ENCODE measurements at regions not wholly inside any gene's neighbourhood (a gene's known extent, or its start where the extent isn't known, plus 50 kb on each side); places are given as distances from the start of the nearest gene placed in this dataset.

DNA sequence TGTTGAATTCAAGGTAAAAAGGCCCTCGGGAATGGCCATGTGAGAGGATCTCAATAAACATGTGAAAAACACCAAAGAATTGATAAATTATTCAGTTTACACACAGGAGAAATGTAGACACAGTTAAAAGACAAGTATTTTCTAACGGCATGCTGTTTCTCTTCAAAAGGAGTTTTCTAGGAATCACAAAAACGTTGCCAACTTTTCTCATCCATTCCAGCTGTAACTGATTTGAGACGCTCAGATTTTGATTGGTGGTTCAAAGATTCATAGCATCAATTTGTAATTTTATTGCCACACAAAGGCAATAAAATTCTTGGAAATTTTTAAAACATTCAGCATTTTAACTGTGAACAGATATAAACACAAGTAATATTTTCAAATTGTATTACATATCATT lies 384.9 kb upstream of the PFKP start:
- no peaks in the 10 kb centered on the region for H3K9me3 ChIP-seq (ENCODE audit: control insufficient read depth, insufficient read depth, low read depth, low read length)
- no peak overlapping the region for H3K4me3 ChIP-seq (ENCODE audit: low read depth, low read length)
- no peak overlapping the region for H3K27ac ChIP-seq (ENCODE audit: extremely low read depth, low read depth, low read length)
- H3K4me1 ChIP-seq (ENCODE audit: control insufficient read depth, insufficient read depth, low read length), result no peaks in the 10 kb centered on the region
- H3K36me3 ChIP-seq (ENCODE audit: control insufficient read depth in 2 of 2, insufficient read depth in 1 of 2, low read length in 2 of 2), result no peaks in the 10 kb centered on the region
- ChIA-PET POLR2A (no interaction called here), CTCF (no interaction called here)
- TF ChIP-seq KLF7 (tag by site-specific recombination; IDR thresholded peaks at IDR 0.05; ENCODE audit: borderline replicate concordance), result no peak
- TF ChIP-seq, protein P1, sequence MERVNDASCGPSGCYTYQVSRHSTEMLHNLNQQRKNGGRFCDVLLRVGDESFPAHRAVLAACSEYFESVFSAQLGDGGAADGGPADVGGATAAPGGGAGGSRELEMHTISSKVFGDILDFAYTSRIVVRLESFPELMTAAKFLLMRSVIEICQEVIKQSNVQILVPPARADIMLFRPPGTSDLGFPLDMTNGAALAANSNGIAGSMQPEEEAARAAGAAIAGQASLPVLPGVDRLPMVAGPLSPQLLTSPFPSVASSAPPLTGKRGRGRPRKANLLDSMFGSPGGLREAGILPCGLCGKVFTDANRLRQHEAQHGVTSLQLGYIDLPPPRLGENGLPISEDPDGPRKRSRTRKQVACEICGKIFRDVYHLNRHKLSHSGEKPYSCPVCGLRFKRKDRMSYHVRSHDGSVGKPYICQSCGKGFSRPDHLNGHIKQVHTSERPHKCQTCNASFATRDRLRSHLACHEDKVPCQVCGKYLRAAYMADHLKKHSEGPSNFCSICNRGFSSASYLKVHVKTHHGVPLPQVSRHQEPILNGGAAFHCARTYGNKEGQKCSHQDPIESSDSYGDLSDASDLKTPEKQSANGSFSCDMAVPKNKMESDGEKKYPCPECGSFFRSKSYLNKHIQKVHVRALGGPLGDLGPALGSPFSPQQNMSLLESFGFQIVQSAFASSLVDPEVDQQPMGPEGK (tag by site-specific recombination; IDR thresholded peaks at IDR 0.05), result no peak
- no peak for TF ChIP-seq ZNF585B (tag by site-specific recombination; IDR thresholded peaks at IDR 0.05)
- TF ChIP-seq ZNF311 (tag by site-specific recombination; IDR thresholded peaks at IDR 0.05; ENCODE audit: borderline replicate concordance), result no peak
- TF ChIP-seq, protein P2, sequence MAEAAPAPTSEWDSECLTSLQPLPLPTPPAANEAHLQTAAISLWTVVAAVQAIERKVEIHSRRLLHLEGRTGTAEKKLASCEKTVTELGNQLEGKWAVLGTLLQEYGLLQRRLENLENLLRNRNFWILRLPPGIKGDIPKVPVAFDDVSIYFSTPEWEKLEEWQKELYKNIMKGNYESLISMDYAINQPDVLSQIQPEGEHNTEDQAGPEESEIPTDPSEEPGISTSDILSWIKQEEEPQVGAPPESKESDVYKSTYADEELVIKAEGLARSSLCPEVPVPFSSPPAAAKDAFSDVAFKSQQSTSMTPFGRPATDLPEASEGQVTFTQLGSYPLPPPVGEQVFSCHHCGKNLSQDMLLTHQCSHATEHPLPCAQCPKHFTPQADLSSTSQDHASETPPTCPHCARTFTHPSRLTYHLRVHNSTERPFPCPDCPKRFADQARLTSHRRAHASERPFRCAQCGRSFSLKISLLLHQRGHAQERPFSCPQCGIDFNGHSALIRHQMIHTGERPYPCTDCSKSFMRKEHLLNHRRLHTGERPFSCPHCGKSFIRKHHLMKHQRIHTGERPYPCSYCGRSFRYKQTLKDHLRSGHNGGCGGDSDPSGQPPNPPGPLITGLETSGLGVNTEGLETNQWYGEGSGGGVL (tag by site-specific recombination; IDR thresholded peaks at IDR 0.05), result no peak
- TF ChIP-seq HOXA7 (CRISPR knock-in tag; IDR thresholded peaks at IDR 0.05; ENCODE audit: borderline replicate concordance), result no peak
- TF ChIP-seq ZNF394 (tag by site-specific recombination; IDR thresholded peaks at IDR 0.05; ENCODE audit: borderline replicate concordance), result no peak
- no peak for TF ChIP-seq ZNF654 (tag by site-specific recombination; IDR thresholded peaks at IDR 0.05; ENCODE audit: low read depth)
- TF ChIP-seq ZSCAN16 (tag by site-specific recombination; IDR thresholded peaks at IDR 0.05), result no peak
- TF ChIP-seq, protein P3, sequence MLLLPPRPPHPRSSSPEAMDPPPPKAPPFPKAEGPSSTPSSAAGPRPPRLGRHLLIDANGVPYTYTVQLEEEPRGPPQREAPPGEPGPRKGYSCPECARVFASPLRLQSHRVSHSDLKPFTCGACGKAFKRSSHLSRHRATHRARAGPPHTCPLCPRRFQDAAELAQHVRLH (tag by site-specific recombination; IDR thresholded peaks at IDR 0.05), result no peak

DNA sequence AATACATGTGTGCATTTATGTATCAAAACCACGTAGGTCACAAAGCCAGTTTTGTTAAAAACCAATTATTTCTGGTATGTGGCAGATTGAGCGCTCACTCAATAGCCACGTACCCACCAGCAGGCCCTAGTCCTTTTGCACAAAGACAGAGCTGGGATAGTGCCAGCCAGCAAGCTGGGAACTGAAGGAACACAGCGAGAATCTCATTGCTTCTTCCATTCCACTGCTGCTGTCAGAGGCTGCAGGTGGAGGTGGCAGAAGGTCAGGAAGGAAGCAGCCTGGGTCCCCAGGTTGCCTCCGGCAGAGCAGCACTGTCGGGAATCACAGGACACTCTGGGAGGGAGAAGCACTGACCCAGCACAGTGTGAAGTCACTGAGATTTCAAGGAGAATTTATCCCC lies 385.5 kb upstream of the PFKP start:
- Histone ChIP-seq H3K4me3 (ENCODE audit: low read depth, low read length) (no peak overlapping the region), H3K9me3 (ENCODE audit: control insufficient read depth, insufficient read depth, low read depth, low read length) (no peaks in the 10 kb centered on the region), H3K36me3 (ENCODE audit: control insufficient read depth in 2 of 2, insufficient read depth in 1 of 2, low read length in 2 of 2) (no peaks in the 10 kb centered on the region), H3K27ac (ENCODE audit: extremely low read depth, low read depth, low read length) (no peak overlapping the region), H3K4me1 (ENCODE audit: control insufficient read depth, insufficient read depth, low read length) (no peaks in the 10 kb centered on the region)
- TF ChIP-seq ZFP3 (tag by site-specific recombination; IDR thresholded peaks at IDR 0.05; ENCODE audit: low read depth) (no peak), ZNF37A (tag by site-specific recombination; IDR thresholded peaks at IDR 0.05) (no peak), ZNF670 (tag by site-specific recombination; IDR thresholded peaks at IDR 0.05; ENCODE audit: low read depth) (no peak), ZNF24 (tag by site-specific recombination; IDR thresholded peaks at IDR 0.05) (no peak), ZBTB21 (tag by site-specific recombination; IDR thresholded peaks at IDR 0.05) (no peak), MEIS1 (CRISPR knock-in tag; IDR thresholded peaks at IDR 0.05; ENCODE audit: borderline replicate concordance) (no peak), IKZF3 (tag by site-specific recombination; IDR thresholded peaks at IDR 0.05) (no peak)
- TF ChIP-seq, protein P4, sequence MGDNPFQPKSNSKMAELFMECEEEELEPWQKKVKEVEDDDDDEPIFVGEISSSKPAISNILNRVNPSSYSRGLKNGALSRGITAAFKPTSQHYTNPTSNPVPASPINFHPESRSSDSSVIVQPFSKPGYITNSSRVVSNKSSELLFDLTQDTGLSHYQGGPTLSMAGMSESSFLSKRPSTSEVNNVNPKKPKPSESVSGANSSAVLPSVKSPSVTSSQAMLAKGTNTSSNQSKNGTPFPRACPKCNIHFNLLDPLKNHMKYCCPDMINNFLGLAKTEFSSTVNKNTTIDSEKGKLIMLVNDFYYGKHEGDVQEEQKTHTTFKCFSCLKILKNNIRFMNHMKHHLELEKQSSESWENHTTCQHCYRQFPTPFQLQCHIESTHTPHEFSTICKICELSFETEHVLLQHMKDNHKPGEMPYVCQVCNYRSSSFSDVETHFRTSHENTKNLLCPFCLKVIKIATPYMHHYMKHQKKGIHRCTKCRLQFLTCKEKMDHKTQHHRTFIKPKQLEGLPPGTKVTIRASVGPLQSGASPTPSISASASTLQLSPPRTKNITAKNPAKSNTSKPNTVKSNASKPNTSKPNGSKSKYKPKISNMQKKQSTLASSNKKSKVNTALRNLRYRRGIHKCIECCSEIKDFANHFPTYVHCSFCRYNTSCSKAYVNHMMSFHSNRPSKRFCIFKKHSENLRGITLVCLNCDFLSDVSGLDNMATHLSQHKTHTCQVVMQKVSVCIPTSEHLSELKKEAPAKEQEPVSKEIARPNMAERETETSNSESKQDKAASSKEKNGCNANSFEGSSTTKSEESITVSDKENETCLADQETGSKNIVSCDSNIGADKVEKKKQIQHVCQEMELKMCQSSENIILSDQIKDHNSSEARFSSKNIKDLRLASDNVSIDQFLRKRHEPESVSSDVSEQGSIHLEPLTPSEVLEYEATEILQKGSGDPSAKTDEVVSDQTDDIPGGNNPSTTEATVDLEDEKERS (tag by site-specific recombination; IDR thresholded peaks at IDR 0.05), result no peak
- TF ChIP-seq, protein P3 (tag by site-specific recombination; IDR thresholded peaks at IDR 0.05), result no peak
- TF ChIP-seq, protein P5, sequence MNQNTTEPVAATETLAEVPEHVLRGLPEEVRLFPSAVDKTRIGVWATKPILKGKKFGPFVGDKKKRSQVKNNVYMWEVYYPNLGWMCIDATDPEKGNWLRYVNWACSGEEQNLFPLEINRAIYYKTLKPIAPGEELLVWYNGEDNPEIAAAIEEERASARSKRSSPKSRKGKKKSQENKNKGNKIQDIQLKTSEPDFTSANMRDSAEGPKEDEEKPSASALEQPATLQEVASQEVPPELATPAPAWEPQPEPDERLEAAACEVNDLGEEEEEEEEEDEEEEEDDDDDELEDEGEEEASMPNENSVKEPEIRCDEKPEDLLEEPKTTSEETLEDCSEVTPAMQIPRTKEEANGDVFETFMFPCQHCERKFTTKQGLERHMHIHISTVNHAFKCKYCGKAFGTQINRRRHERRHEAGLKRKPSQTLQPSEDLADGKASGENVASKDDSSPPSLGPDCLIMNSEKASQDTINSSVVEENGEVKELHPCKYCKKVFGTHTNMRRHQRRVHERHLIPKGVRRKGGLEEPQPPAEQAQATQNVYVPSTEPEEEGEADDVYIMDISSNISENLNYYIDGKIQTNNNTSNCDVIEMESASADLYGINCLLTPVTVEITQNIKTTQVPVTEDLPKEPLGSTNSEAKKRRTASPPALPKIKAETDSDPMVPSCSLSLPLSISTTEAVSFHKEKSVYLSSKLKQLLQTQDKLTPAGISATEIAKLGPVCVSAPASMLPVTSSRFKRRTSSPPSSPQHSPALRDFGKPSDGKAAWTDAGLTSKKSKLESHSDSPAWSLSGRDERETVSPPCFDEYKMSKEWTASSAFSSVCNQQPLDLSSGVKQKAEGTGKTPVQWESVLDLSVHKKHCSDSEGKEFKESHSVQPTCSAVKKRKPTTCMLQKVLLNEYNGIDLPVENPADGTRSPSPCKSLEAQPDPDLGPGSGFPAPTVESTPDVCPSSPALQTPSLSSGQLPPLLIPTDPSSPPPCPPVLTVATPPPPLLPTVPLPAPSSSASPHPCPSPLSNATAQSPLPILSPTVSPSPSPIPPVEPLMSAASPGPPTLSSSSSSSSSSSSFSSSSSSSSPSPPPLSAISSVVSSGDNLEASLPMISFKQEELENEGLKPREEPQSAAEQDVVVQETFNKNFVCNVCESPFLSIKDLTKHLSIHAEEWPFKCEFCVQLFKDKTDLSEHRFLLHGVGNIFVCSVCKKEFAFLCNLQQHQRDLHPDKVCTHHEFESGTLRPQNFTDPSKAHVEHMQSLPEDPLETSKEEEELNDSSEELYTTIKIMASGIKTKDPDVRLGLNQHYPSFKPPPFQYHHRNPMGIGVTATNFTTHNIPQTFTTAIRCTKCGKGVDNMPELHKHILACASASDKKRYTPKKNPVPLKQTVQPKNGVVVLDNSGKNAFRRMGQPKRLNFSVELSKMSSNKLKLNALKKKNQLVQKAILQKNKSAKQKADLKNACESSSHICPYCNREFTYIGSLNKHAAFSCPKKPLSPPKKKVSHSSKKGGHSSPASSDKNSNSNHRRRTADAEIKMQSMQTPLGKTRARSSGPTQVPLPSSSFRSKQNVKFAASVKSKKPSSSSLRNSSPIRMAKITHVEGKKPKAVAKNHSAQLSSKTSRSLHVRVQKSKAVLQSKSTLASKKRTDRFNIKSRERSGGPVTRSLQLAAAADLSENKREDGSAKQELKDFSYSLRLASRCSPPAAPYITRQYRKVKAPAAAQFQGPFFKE (tag by site-specific recombination; IDR thresholded peaks at IDR 0.05; ENCODE audit: borderline replicate concordance), result no peak
- TF ChIP-seq, protein P6, sequence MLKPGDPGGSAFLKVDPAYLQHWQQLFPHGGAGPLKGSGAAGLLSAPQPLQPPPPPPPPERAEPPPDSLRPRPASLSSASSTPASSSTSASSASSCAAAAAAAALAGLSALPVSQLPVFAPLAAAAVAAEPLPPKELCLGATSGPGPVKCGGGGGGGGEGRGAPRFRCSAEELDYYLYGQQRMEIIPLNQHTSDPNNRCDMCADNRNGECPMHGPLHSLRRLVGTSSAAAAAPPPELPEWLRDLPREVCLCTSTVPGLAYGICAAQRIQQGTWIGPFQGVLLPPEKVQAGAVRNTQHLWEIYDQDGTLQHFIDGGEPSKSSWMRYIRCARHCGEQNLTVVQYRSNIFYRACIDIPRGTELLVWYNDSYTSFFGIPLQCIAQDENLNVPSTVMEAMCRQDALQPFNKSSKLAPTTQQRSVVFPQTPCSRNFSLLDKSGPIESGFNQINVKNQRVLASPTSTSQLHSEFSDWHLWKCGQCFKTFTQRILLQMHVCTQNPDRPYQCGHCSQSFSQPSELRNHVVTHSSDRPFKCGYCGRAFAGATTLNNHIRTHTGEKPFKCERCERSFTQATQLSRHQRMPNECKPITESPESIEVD (tag by site-specific recombination; IDR thresholded peaks at IDR 0.05), result no peak
- CTCF ChIA-PET, result no interaction called here
- POLR2A ChIA-PET, result no interaction called here
